CD4-positive, alpha-beta memory T cell (primary cell): ENCODE measurements at regions not wholly inside any gene's neighbourhood (a gene's known extent, or its start where the extent isn't known, plus 50 kb on each side); places are given as distances from the start of the nearest gene placed in this dataset.
"Not testable (repeated sequence)": the region's sequence is repeated elsewhere in the genome, so short reads cannot be mapped to it uniquely, and the experiment has no call there.

Experiments
- CTCF ChIA-PET: fragments of 350-600 bp; sonication (Branson Sonifier 250); formaldehyde crosslinking; loops from one replicate; lab custom pipeline; 2021; ENCODE audit warnings: inconsistent platforms; ENCODE audit not compliant: partially characterized antibody; lab: Charles Lee
- POLR2A ChIA-PET: fragments of 350-600 bp; sonication (Branson Sonifier 250); formaldehyde crosslinking; loops from one replicate; lab custom pipeline; 2021; ENCODE audit not compliant: partially characterized antibody; lab: Charles Lee
- DNase-seq, 5 donors: peaks; one replicate each; pipeline versions ENCODE4 v3.0.0 to v3.0.0-alpha.2; 2020 to 2022; ENCODE audit warnings: mixed read lengths in 1 of 5
- H3K27ac ChIP-seq: one replicate; pipeline ENCODE4 v1.7.0; 2013; ENCODE audit warnings: low read depth, low read length
- H3K27me3 ChIP-seq: 2 replicates; pipeline ENCODE4 v1.7.0; 2013; ENCODE audit warnings: mild to moderate bottlenecking, low read length, moderate library complexity; ENCODE audit not compliant: insufficient read depth
- H3K36me3 ChIP-seq: 2 replicates; pipeline ENCODE4 v1.7.0; 2013; ENCODE audit warnings: mild to moderate bottlenecking, low read length, moderate library complexity; ENCODE audit not compliant: insufficient read depth
- H3K4me1 ChIP-seq: 2 replicates; pipeline ENCODE4 v1.7.0; 2013; ENCODE audit warnings: mild to moderate bottlenecking, low read length, moderate library complexity; ENCODE audit not compliant: insufficient read depth
- H3K4me3 ChIP-seq, 2 donors: one replicate each; pipeline ENCODE4 v1.7.0; 2013; ENCODE audit warnings: low read length in 2 of 2, mild to moderate bottlenecking in 1 of 2
- H3K9me3 ChIP-seq, 2 donors: one replicate each; pipeline ENCODE4 v1.7.0; 2013; ENCODE audit warnings: low read length in 2 of 2, control low read depth in 1 of 2; ENCODE audit not compliant: control insufficient read depth in 1 of 2
- H3K27ac Mint-ChIP-seq, 7 donors: one replicate each; pipeline ENCODE4 v1.8.0; 2020 to 2021; ENCODE audit warnings: mixed read lengths in 7 of 7, mild to moderate bottlenecking in 6 of 7, inconsistent platforms in 3 of 7, moderate library complexity in 3 of 7
- H3K27me3 Mint-ChIP-seq, 2 donors: one replicate each; pipeline ENCODE4 v1.8.0; 2020 to 2021; ENCODE audit warnings: mixed read lengths in 2 of 2
- H3K36me3 Mint-ChIP-seq, 2 donors: one replicate each; pipeline ENCODE4 v1.8.0; 2020 to 2021; ENCODE audit warnings: mixed read lengths in 2 of 2, inconsistent platforms in 1 of 2, mild to moderate bottlenecking in 1 of 2
- H3K4me1 Mint-ChIP-seq, 4 donors: one replicate each; pipeline ENCODE4 v1.8.0; 2020 to 2021; ENCODE audit warnings: mixed read lengths in 4 of 4, mild to moderate bottlenecking in 1 of 4
- H3K4me3 Mint-ChIP-seq, 8 donors: one replicate each; pipeline ENCODE4 v1.8.0; 2020 to 2021; ENCODE audit warnings: mixed read lengths in 8 of 8, mild to moderate bottlenecking in 7 of 8, moderate library complexity in 6 of 8, inconsistent platforms in 3 of 8
- H3K9me3 Mint-ChIP-seq, 8 donors: one replicate each; pipeline ENCODE4 v1.8.0; 2020 to 2021; ENCODE audit warnings: mixed read lengths in 8 of 8, mild to moderate bottlenecking in 5 of 8, inconsistent platforms in 3 of 8, moderate library complexity in 1 of 8
- intact Hi-C: fragments of 100-400 bp; cut with micrococcal nuclease; formaldehyde crosslinking; loops from one replicate; pipeline ENCODE4 v1.15.1; 2023

- Histone ChIP-seq H3K27ac (no peak overlapping the region), H3K4me1 (no peaks in the 10 kb centered on the region), H3K27me3 (no peaks in the 10 kb centered on the region), H3K4me3 (no peak overlapping the region), H3K36me3 (no peaks in the 10 kb centered on the region), H3K9me3 (no peaks in the 10 kb centered on the region)
- no peak for DNase-seq
- Mint-ChIP-seq H3K27ac (no peak overlapping the region), H3K9me3 (peaks cover 2 to 25% (median 8%) of the 10 kb centered on the region in 8 donors), H3K36me3 (no peaks in the 10 kb centered on the region), H3K27me3 (no peaks in the 10 kb centered on the region), H3K4me1 (no peaks in the 10 kb centered on the region), H3K4me3 (no peak overlapping the region)
- CTCF ChIA-PET, result no interaction called here
- POLR2A ChIA-PET, result no interaction called here
- intact Hi-C loops, result no loop called here
These were observed 153.5 kb downstream of the OR4C45 start for GRCh38 chr11:50186146-50186545.

GRCh38 chr11:50187220-50187619 is 154.5 kb downstream of the OR4C45 start:
- Histone ChIP-seq H3K9me3 (no peaks in the 10 kb centered on the region), H3K4me3 (no peak overlapping the region), H3K27ac (no peak overlapping the region), H3K27me3 (no peaks in the 10 kb centered on the region), H3K4me1 (no peaks in the 10 kb centered on the region), H3K36me3 (no peaks in the 10 kb centered on the region)
- DNase-seq, result no peak
- ChIA-PET CTCF (no interaction called here), POLR2A (no interaction called here)
- no peaks in the 10 kb centered on the region for H3K36me3 Mint-ChIP-seq
- peaks cover under 1 to 23% (median 10%) of the 10 kb centered on the region in 8 donors for H3K9me3 Mint-ChIP-seq
- H3K27me3 Mint-ChIP-seq, result no peaks in the 10 kb centered on the region
- H3K27ac Mint-ChIP-seq, result no peak overlapping the region
- intact Hi-C loops, result no loop called here
- H3K4me3 Mint-ChIP-seq, result no peak overlapping the region
- H3K4me1 Mint-ChIP-seq, result no peaks in the 10 kb centered on the region

GRCh38 chr11:50188040-50188439 is 155.4 kb downstream of the OR4C45 start:
- H3K27ac ChIP-seq, result no peak overlapping the region
- no peak overlapping the region for H3K4me3 Mint-ChIP-seq
- H3K36me3 ChIP-seq, result no peaks in the 10 kb centered on the region
- H3K27me3 ChIP-seq, result no peaks in the 10 kb centered on the region
- DNase-seq, result no peak
- no peaks in the 10 kb centered on the region for H3K36me3 Mint-ChIP-seq
- no peaks in the 10 kb centered on the region for H3K27me3 Mint-ChIP-seq
- no peak overlapping the region for H3K27ac Mint-ChIP-seq
- ChIA-PET POLR2A (no interaction called here), CTCF (no interaction called here)
- intact Hi-C loops, result no loop called here
- H3K4me1 Mint-ChIP-seq, result no peaks in the 10 kb centered on the region
- no peaks in the 10 kb centered on the region for H3K4me1 ChIP-seq
- H3K9me3 Mint-ChIP-seq, result peaks cover 2 to 23% (median 10%) of the 10 kb centered on the region in 8 donors
- no peaks in the 10 kb centered on the region for H3K9me3 ChIP-seq
- no peak overlapping the region for H3K4me3 ChIP-seq

- Histone ChIP-seq H3K4me3 (no peak overlapping the region), H3K9me3 (no peaks in the 10 kb centered on the region), H3K36me3 (no peaks in the 10 kb centered on the region), H3K4me1 (no peaks in the 10 kb centered on the region), H3K27ac (no peak overlapping the region), H3K27me3 (no peaks in the 10 kb centered on the region)
- Mint-ChIP-seq H3K4me1 (no peaks in the 10 kb centered on the region), H3K4me3 (no peak overlapping the region), H3K36me3 (no peaks in the 10 kb centered on the region), H3K27me3 (no peaks in the 10 kb centered on the region), H3K27ac (no peak overlapping the region), H3K9me3 (peaks cover 0 to 36% (median 17%) of the 10 kb centered on the region in 8 donors)
- POLR2A ChIA-PET, result no interaction called here
- intact Hi-C loops, result no loop called here
- no peak for DNase-seq
- CTCF ChIA-PET, result no interaction called here
These were observed 160.1 kb downstream of the OR4C45 start for GRCh38 chr11:50192743-50193142.

- no peaks in the 10 kb centered on the region for H3K4me1 Mint-ChIP-seq
- no peaks in the 10 kb centered on the region for H3K9me3 ChIP-seq
- no peak overlapping the region for H3K27ac Mint-ChIP-seq
- H3K27me3 ChIP-seq, result no peaks in the 10 kb centered on the region
- H3K9me3 Mint-ChIP-seq, result peaks cover 0 to 29% (median 14%) of the 10 kb centered on the region in 8 donors
- H3K27me3 Mint-ChIP-seq, result no peaks in the 10 kb centered on the region
- ChIA-PET CTCF (no interaction called here), POLR2A (no interaction called here)
- no peaks in the 10 kb centered on the region for H3K36me3 ChIP-seq
- no peak for DNase-seq
- no peak overlapping the region for H3K27ac ChIP-seq
- H3K4me1 ChIP-seq, result no peaks in the 10 kb centered on the region
- no peak overlapping the region for H3K4me3 ChIP-seq
- no peaks in the 10 kb centered on the region for H3K36me3 Mint-ChIP-seq
- intact Hi-C loops, result no loop called here
- no peak overlapping the region for H3K4me3 Mint-ChIP-seq
These were observed 181.7 kb downstream of the OR4C45 start for GRCh38 chr11:50214376-50214775.

GRCh38 chr11:50220651-50221050 is 188.0 kb downstream of the OR4C45 start:
- H3K4me1 ChIP-seq, result no peaks in the 10 kb centered on the region
- intact Hi-C loops, result no loop called here
- H3K36me3 ChIP-seq, result no peaks in the 10 kb centered on the region
- DNase-seq, result no peak
- Mint-ChIP-seq H3K4me1 (no peaks in the 10 kb centered on the region), H3K4me3 (no peak overlapping the region), H3K27me3 (no peaks in the 10 kb centered on the region), H3K9me3 (peaks cover 0 to 12% (median 8%) of the 10 kb centered on the region in 8 donors), H3K36me3 (no peaks in the 10 kb centered on the region), H3K27ac (no peak overlapping the region)
- no peaks in the 10 kb centered on the region for H3K27me3 ChIP-seq
- ChIA-PET CTCF (no interaction called here), POLR2A (no interaction called here)
- no peak overlapping the region for H3K4me3 ChIP-seq
- no peak overlapping the region for H3K27ac ChIP-seq
- H3K9me3 ChIP-seq, result peaks cover 0 to 4% of the 10 kb centered on the region in 2 donors

GRCh38 chr11:50238368-50238767 is 205.7 kb downstream of the OR4C45 start:
- H3K27me3 Mint-ChIP-seq, H3K4me3 ChIP-seq, H3K36me3 ChIP-seq, H3K4me1 Mint-ChIP-seq, H3K27ac ChIP-seq, CTCF ChIA-PET, DNase-seq, H3K4me1 ChIP-seq, intact Hi-C loops, POLR2A ChIA-PET, H3K4me3 Mint-ChIP-seq, H3K27ac Mint-ChIP-seq, H3K27me3 ChIP-seq, H3K9me3 ChIP-seq, H3K36me3 Mint-ChIP-seq: not testable (repeated sequence)
- peaks cover 0 to 17% (median 7%) of the 10 kb centered on the region in 8 donors for H3K9me3 Mint-ChIP-seq

GRCh38 chr11:50246183-50246582 is 213.5 kb downstream of the OR4C45 start:
- no peak overlapping the region for H3K27ac Mint-ChIP-seq
- no peak for DNase-seq
- POLR2A ChIA-PET, result no interaction called here
- no peaks in the 10 kb centered on the region for H3K36me3 ChIP-seq
- no peaks in the 10 kb centered on the region for H3K27me3 Mint-ChIP-seq
- H3K9me3 Mint-ChIP-seq, result peaks cover 0 to 19% (median 8%) of the 10 kb centered on the region in 8 donors
- intact Hi-C loops, result no loop called here
- H3K4me1 ChIP-seq, result no peaks in the 10 kb centered on the region
- H3K36me3 Mint-ChIP-seq, result no peaks in the 10 kb centered on the region
- no peak overlapping the region for H3K4me3 Mint-ChIP-seq
- H3K4me3 ChIP-seq, result no peak overlapping the region
- CTCF ChIA-PET, result no interaction called here
- no peaks in the 10 kb centered on the region for H3K4me1 Mint-ChIP-seq
- no peaks in the 10 kb centered on the region for H3K9me3 ChIP-seq
- no peaks in the 10 kb centered on the region for H3K27me3 ChIP-seq
- no peak overlapping the region for H3K27ac ChIP-seq
